Activated T-helper 2 cell treated with anti-CD3 and anti-CD28 coated beads, Interferon-gamma antibody, Interleukin-2, Interleukin-4, amounts not matched to agents 10 μg/mL and 5 μg/mL and 100 μg/mL, durations not matched to agents 14 hours and 24 hours and 36 hours (primary cell): ENCODE measurements at regions not wholly inside any gene's neighbourhood (a gene's known extent, or its start where the extent isn't known, plus 50 kb on each side); places are given as distances from the start of the nearest gene placed in this dataset.

Experiments used
- DNase-seq: peaks from one replicate; pipeline ENCODE4 v3.0.0; 2021; ENCODE audit warnings: low spot score
- H3K27ac Mint-ChIP-seq: one replicate; pipeline ENCODE4 v1.8.0; 2021; ENCODE audit warnings: mixed read lengths
- H3K27me3 Mint-ChIP-seq: one replicate; pipeline ENCODE4 v1.8.0; 2021; ENCODE audit warnings: low read depth, mixed read lengths
- H3K36me3 Mint-ChIP-seq: one replicate; pipeline ENCODE4 v1.8.0; 2021; ENCODE audit warnings: low read depth, mixed read lengths
- H3K4me1 Mint-ChIP-seq: one replicate; pipeline ENCODE4 v1.8.0; 2021; ENCODE audit warnings: low read depth, mixed read lengths
- H3K4me3 Mint-ChIP-seq: one replicate; pipeline ENCODE4 v1.8.0; 2021; ENCODE audit warnings: low read depth, mild to moderate bottlenecking, moderate library complexity, mixed read lengths
- H3K9me3 Mint-ChIP-seq: one replicate; pipeline ENCODE4 v1.8.0; 2021; ENCODE audit warnings: mixed read lengths
- intact Hi-C: fragments of 100-400 bp; cut with micrococcal nuclease; formaldehyde crosslinking; loops from one replicate; pipeline ENCODE4 v1.15.1; 2023

GRCh38 chr16:63602206-63602927, 1519.5 kb downstream of the CDH11 start:
- no peak for DNase-seq
- intact Hi-C loops = no loop called here
- Mint-ChIP-seq H3K9me3 (peaks cover 71% of the 10 kb centered on the region), H3K4me3 (no peak overlapping the region), H3K36me3 (no peaks in the 10 kb centered on the region), H3K27me3 (no peaks in the 10 kb centered on the region), H3K4me1 (no peaks in the 10 kb centered on the region), H3K27ac (no peak overlapping the region)

- Mint-ChIP-seq H3K27ac (no peak overlapping the region), H3K4me3 (no peak overlapping the region), H3K9me3 (peaks cover 57% of the 10 kb centered on the region), H3K27me3 (no peaks in the 10 kb centered on the region), H3K4me1 (no peaks in the 10 kb centered on the region), H3K36me3 (no peaks in the 10 kb centered on the region)
- DNase-seq = no peak
- intact Hi-C loops = no loop called here
These were observed 1525.1 kb downstream of the CDH11 start for GRCh38 chr16:63596716-63597115.

GRCh38 chr16:63592852-63593251, 1529.0 kb downstream of the CDH11 start:
- no peaks in the 10 kb centered on the region for H3K27me3 Mint-ChIP-seq
- H3K36me3 Mint-ChIP-seq = no peaks in the 10 kb centered on the region

DNA sequence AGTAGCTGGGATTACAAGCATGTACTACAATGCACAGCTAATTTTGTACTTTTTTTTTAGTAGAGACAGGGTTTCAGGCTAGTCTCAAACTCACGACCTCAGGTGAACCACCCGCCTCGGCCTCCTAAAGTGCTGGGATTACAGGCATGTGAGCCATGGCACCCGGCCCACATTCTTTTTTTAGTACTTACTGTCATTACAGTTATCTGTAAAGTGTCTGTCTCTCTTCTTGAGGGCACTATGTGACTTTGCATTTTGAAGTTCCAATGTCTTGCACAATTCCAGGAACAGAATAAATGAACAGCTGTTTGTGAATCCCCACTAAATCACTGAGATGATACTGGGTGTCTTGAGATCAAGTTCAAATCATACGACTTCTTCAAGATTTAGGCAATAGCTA, 1540.3 kb downstream of the CDH11 start:
- H3K4me3 Mint-ChIP-seq = no peak overlapping the region
- H3K4me1 Mint-ChIP-seq = no peaks in the 10 kb centered on the region
- H3K9me3 Mint-ChIP-seq = peaks cover 39% of the 10 kb centered on the region
- no peak overlapping the region for H3K27ac Mint-ChIP-seq
- DNase-seq = no peak
- no peaks in the 10 kb centered on the region for H3K36me3 Mint-ChIP-seq
- H3K27me3 Mint-ChIP-seq = no peaks in the 10 kb centered on the region
- intact Hi-C loops = no loop called here

More at GRCh38 chr16:63592852-63593251, 1529.0 kb downstream of the CDH11 start:
- no peak for DNase-seq
- H3K4me1 Mint-ChIP-seq = no peaks in the 10 kb centered on the region
- intact Hi-C loops = no loop called here
- no peak overlapping the region for H3K4me3 Mint-ChIP-seq
- peaks cover 52% of the 10 kb centered on the region for H3K9me3 Mint-ChIP-seq
- H3K27ac Mint-ChIP-seq = no peak overlapping the region

DNA sequence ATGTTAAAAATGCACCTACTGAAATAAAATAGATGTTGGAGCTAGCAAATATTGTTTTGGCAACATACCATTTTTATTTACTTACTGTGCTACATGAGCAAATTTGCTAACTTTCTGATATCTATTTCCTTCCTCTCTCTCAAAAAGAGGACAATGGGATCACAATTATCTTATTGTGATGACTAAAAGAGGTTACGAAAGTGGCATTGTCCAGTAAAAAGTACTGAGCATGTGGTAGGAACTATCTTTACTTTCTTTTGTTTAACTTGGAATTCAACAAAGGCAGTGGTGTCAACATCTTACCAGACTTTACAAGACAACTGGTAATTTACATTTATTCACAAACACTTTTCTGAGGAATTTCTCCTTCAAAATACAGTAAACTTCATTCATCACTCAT, 1542.6 kb upstream of the CDH8 start:
- no peak for DNase-seq
- Mint-ChIP-seq H3K9me3 (peaks cover 41% of the 10 kb centered on the region), H3K27ac (no peak overlapping the region), H3K36me3 (no peaks in the 10 kb centered on the region), H3K4me3 (no peak overlapping the region), H3K4me1 (no peaks in the 10 kb centered on the region), H3K27me3 (no peaks in the 10 kb centered on the region)
- intact Hi-C loops = no loop called here

DNA sequence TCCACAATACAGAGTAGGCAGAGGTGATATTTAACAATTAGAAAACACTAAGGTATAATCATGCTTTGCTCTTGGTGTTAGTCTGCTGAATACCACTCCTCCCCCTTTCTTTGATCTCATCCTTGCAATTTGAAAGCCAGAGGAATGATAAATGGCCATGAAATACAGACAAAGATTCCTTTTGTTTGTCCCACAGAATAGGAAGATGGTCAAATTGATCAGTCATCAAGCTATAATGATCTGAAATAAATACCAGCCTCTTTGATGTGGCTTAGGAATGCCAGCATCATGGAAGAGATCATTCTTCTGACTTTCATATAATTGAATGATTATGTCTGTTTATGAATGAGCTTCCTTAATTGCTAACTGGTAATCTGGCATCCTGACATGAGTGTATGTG, 1541.7 kb upstream of the CDH8 start:
- intact Hi-C loops = no loop called here
- peaks cover 41% of the 10 kb centered on the region for H3K9me3 Mint-ChIP-seq
- H3K4me3 Mint-ChIP-seq = no peak overlapping the region
- H3K27ac Mint-ChIP-seq = no peak overlapping the region
- H3K36me3 Mint-ChIP-seq = no peaks in the 10 kb centered on the region
- no peaks in the 10 kb centered on the region for H3K27me3 Mint-ChIP-seq
- H3K4me1 Mint-ChIP-seq = no peaks in the 10 kb centered on the region
- no peak for DNase-seq

- no peak for DNase-seq
- Mint-ChIP-seq H3K9me3 (peaks cover 47% of the 10 kb centered on the region), H3K27ac (no peak overlapping the region), H3K4me1 (no peaks in the 10 kb centered on the region), H3K36me3 (no peaks in the 10 kb centered on the region), H3K4me3 (no peak overlapping the region), H3K27me3 (no peaks in the 10 kb centered on the region)
- intact Hi-C loops = no loop called here
These were observed 1538.8 kb upstream of the CDH8 start for GRCh38 chr16:63575041-63575440.

- H3K9me3 Mint-ChIP-seq = peaks cover 41% of the 10 kb centered on the region
- H3K36me3 Mint-ChIP-seq = no peaks in the 10 kb centered on the region
- intact Hi-C loops = no loop called here
- no peak overlapping the region for H3K27ac Mint-ChIP-seq
- no peaks in the 10 kb centered on the region for H3K27me3 Mint-ChIP-seq
- H3K4me1 Mint-ChIP-seq = no peaks in the 10 kb centered on the region
- H3K4me3 Mint-ChIP-seq = no peak overlapping the region
- no peak for DNase-seq
These were observed 1531.9 kb upstream of the CDH8 start for GRCh38 chr16:63568164-63568563.

DNA sequence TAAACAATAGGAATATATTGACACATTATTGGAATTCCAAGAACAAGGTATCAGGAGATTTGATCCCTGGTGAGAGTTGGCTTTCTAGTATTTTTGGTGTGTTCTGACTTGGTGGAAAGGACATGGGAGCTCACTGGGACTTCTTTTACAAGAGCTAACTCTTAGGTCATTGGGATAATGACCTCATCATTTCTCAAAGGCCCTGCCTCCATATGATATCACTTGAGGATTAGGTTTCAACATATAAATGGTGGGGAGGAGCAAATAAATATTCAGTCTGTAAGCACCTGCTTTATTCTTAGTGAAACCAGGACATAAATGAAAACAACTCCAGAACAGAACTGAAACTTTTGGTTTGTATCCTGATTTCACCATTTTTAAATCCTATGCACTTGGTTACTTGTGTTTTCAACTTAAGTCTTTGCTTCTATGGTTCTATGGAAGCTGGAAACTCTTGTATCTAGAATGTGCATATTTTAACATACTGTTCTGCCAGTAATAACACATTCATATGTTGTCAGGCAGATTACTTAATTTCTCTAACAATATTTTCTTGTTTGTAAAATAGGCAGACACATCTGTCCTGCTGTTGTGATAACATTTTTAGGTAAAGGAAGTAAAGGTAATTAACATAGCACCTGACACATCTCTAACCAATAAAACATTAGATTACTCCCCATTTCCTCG, 1527.7 kb upstream of the CDH8 start:
- Mint-ChIP-seq H3K36me3 (no peaks in the 10 kb centered on the region), H3K4me1 (no peaks in the 10 kb centered on the region), H3K27me3 (no peaks in the 10 kb centered on the region), H3K4me3 (no peak overlapping the region), H3K9me3 (peaks cover 45% of the 10 kb centered on the region), H3K27ac (no peak overlapping the region)
- intact Hi-C loops = no loop called here
- DNase-seq = no peak

- Mint-ChIP-seq H3K27me3 (no peaks in the 10 kb centered on the region), H3K9me3 (peaks cover 63% of the 10 kb centered on the region), H3K36me3 (no peaks in the 10 kb centered on the region), H3K4me1 (no peaks in the 10 kb centered on the region), H3K27ac (no peak overlapping the region), H3K4me3 (no peak overlapping the region)
- DNase-seq = no peak
- intact Hi-C loops = no loop called here
These were observed 1517.7 kb upstream of the CDH8 start for GRCh38 chr16:63553980-63554379.

- intact Hi-C loops = no loop called here
- Mint-ChIP-seq H3K27ac (no peak overlapping the region), H3K4me3 (no peak overlapping the region), H3K36me3 (no peaks in the 10 kb centered on the region), H3K4me1 (no peaks in the 10 kb centered on the region), H3K27me3 (no peaks in the 10 kb centered on the region), H3K9me3 (peaks cover 37% of the 10 kb centered on the region)
- DNase-seq = no peak
These were observed 1503.0 kb upstream of the CDH8 start for GRCh38 chr16:63539276-63539675.

- Mint-ChIP-seq H3K4me1 (no peaks in the 10 kb centered on the region), H3K9me3 (peaks cover 67% of the 10 kb centered on the region)
These were observed 1494.7 kb upstream of the CDH8 start for GRCh38 chr16:63530974-63531373.

DNA sequence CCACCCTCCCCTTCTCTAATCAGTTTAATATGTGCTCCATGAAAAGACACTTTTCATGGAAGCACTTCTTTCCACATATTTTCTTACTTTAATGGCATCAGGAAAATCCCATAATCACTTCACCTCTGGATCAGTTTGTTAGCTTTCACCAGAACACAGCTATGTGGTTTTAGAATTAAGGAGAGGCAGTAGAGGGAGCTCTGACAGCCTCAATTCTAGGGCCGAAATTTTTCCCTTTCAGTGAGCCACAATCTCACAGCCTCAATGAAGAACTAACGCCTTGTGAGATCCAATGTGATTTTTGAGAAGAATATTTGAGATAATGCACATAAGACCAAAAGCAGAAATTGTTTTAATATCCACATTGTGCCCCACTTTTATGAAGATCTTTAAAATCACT, 1494.0 kb upstream of the CDH8 start:
- intact Hi-C loops = no loop called here
- Mint-ChIP-seq H3K36me3 (no peaks in the 10 kb centered on the region), H3K4me1 (no peaks in the 10 kb centered on the region), H3K9me3 (peaks cover 66% of the 10 kb centered on the region), H3K27ac (no peak overlapping the region), H3K4me3 (no peak overlapping the region), H3K27me3 (no peaks in the 10 kb centered on the region)
- no peak for DNase-seq

More at GRCh38 chr16:63530974-63531373, 1494.7 kb upstream of the CDH8 start:
- no peak overlapping the region for H3K4me3 Mint-ChIP-seq
- no peaks in the 10 kb centered on the region for H3K27me3 Mint-ChIP-seq
- no peak for DNase-seq
- no peaks in the 10 kb centered on the region for H3K36me3 Mint-ChIP-seq
- no peak overlapping the region for H3K27ac Mint-ChIP-seq
- intact Hi-C loops = no loop called here
